ENCODE measurements at regions not wholly inside any gene's neighbourhood (a gene's known extent, or its start where the extent isn't known, plus 50 kb on each side); places are given as distances from the start of the nearest gene placed in this dataset.

- TF ChIP-seq POLR2AphosphoS5 (IDR thresholded peaks at IDR 0.05; ENCODE audit: low read depth, low read length) (no peak), TAF1 (IDR thresholded peaks at IDR 0.05; ENCODE audit: low read depth, low read length) (no peak), POLR2A (IDR thresholded peaks at IDR 0.05; ENCODE audit: low read depth, low read length) (no peak), POU2F2 (IDR thresholded peaks at IDR 0.05; ENCODE audit: low read depth, low read length) (no peak), SPI1 (IDR thresholded peaks at IDR 0.05; ENCODE audit: low read depth, low read length) (no peak), PAX5 (IDR thresholded peaks at IDR 0.05; ENCODE audit: insufficient read depth, low read length, severe bottlenecking) (no peak)
These were observed 362.5 kb upstream of the TRAM1L1 start for GRCh38 chr4:117447925-117448324.

All from GM12891 (cell line).